H1 (cell line): ENCODE measurements at regions not wholly inside any gene's neighbourhood (a gene's known extent, or its start where the extent isn't known, plus 50 kb on each side); places are given as distances from the start of the nearest gene placed in this dataset.

ENCODE experiments used
- CTCF ChIA-PET: fragments of 300-600 bp; sonication (Branson Sonifier 250); formaldehyde crosslinking; loops from one replicate; lab custom pipeline; 2021; ENCODE audit not compliant: partially characterized antibody; lab: Charles Lee
- POLR2A ChIA-PET: fragments of 300-600 bp; sonication (Branson Sonifier 250); formaldehyde crosslinking; loops from one replicate; lab custom pipeline; 2021; ENCODE audit warnings: inconsistent platforms; ENCODE audit not compliant: partially characterized antibody; lab: Charles Lee
- DNase-seq, 2 experiments: peaks; one replicate each; pipeline versions ENCODE4 v3.0.0 to v3.0.0-alpha.2; 2010 to 2022; ENCODE audit warnings: low spot score in 2 of 2, low read depth in 1 of 2, mixed read lengths in 1 of 2
- FAIRE-seq: peaks from 2 replicates; lab custom pipeline; 2011; peaks lifted over from hg19 to GRCh38; lab: Jason Lieb, UNC
- H2AFZ ChIP-seq: 2 replicates; pipeline ENCODE4 v1.8.1; 2012; ENCODE audit warnings: low read length, inconsistent platforms
- H2AK5ac ChIP-seq: 2 replicates; pipeline ENCODE4 v1.6.1; 2013; ENCODE audit warnings: low read depth, low read length
- H2BK120ac ChIP-seq: replicated peaks from 2 replicates; pipeline ENCODE3; 2013; ENCODE audit warnings: low read depth, low read length, inconsistent platforms
- H2BK12ac ChIP-seq: 2 replicates; pipeline ENCODE4 v1.6.1; 2013; ENCODE audit warnings: low read depth, low read length
- H2BK15ac ChIP-seq: 2 replicates; pipeline ENCODE4 v1.6.1; 2013; ENCODE audit warnings: low read length
- H2BK20ac ChIP-seq: 2 replicates; pipeline ENCODE4 v1.6.1; 2013; ENCODE audit warnings: low read length
- H2BK5ac ChIP-seq: 2 replicates; pipeline ENCODE4 v1.6.1; 2013; ENCODE audit warnings: low read depth, low read length
- H3K14ac ChIP-seq: 2 replicates; pipeline ENCODE4 v1.6.1; 2013; ENCODE audit warnings: inconsistent platforms; ENCODE audit not compliant: insufficient read length
- H3K18ac ChIP-seq: 2 replicates; pipeline ENCODE4 v1.6.1; 2013; ENCODE audit warnings: low read length; ENCODE audit errors: extremely low read depth
- H3K23ac ChIP-seq: 2 replicates; pipeline ENCODE4 v1.6.1; 2013; ENCODE audit warnings: inconsistent platforms; ENCODE audit not compliant: insufficient read length
- H3K23me2 ChIP-seq: 2 replicates; pipeline ENCODE4 v1.6.1; 2013; ENCODE audit warnings: low read depth, low read length
- H3K27ac ChIP-seq: 2 replicates; pipeline ENCODE4 v1.6.1; 2011; ENCODE audit warnings: low read depth, low read length, inconsistent platforms
- H3K27me3 ChIP-seq, 4 experiments: replicated peaks in 1 of 4; 1 replicate in 1 of 4; 2 replicates in 3 of 4; pipeline versions ENCODE4 v1.6.1 to v1.8.1; 2011 to 2013; ENCODE audit warnings: low read length in 3 of 4, mild to moderate bottlenecking in 3 of 4, inconsistent platforms in 2 of 4, mixed read lengths in 2 of 4, moderate library complexity in 1 of 4; ENCODE audit not compliant: control insufficient read depth in 3 of 4, insufficient read depth in 3 of 4; ENCODE audit errors: extremely low read depth in 1 of 4
- H3K36me3 ChIP-seq, 4 experiments: 2 replicates each; pipeline versions ENCODE4 v1.6.1 to v1.8.1; 2011 to 2013; ENCODE audit warnings: mild to moderate bottlenecking in 4 of 4, low read length in 3 of 4, moderate library complexity in 2 of 4, control low read depth in 1 of 4, inconsistent platforms in 1 of 4; ENCODE audit not compliant: insufficient read depth in 4 of 4, control insufficient read depth in 2 of 4
- H3K4ac ChIP-seq: replicated peaks from 2 replicates; pipeline ENCODE3; 2013; ENCODE audit warnings: low read length, low read depth, mixed read lengths, inconsistent platforms; ENCODE audit not compliant: insufficient read length
- H3K4me1 ChIP-seq, 4 experiments: replicated peaks in 1 of 4; 1 replicate in 1 of 4; 2 replicates in 3 of 4; pipeline versions ENCODE4 v1.6.1 to v1.8.1; 2011 to 2013; ENCODE audit warnings: low read length in 3 of 4, inconsistent platforms in 2 of 4, mixed read lengths in 1 of 4; ENCODE audit not compliant: insufficient read depth in 4 of 4, control insufficient read depth in 3 of 4
- H3K4me2 ChIP-seq, 2 experiments: 2 replicates each; pipeline versions ENCODE4 v1.6.1 to v1.8.1; 2011 to 2013; ENCODE audit warnings: low read depth in 2 of 2, low read length in 2 of 2, control low read depth in 1 of 2, inconsistent platforms in 1 of 2, mild to moderate bottlenecking in 1 of 2; ENCODE audit not compliant: insufficient read depth in 1 of 2
- H3K4me3 ChIP-seq, 4 experiments: fragments of 200-600, 300-600 bp in 1 of 4; sonication (generic), shearing (Covaris generic), sonication (Bioruptor Twin) in 1 of 4; 2 replicates each; pipeline versions ENCODE4 v1.5.1 to v1.8.1; 2011 to 2016; ENCODE audit warnings: low read length in 4 of 4, low read depth in 3 of 4, control low read depth in 2 of 4, inconsistent platforms in 2 of 4, mild to moderate bottlenecking in 2 of 4, mixed read lengths in 1 of 4, moderate library complexity in 1 of 4; ENCODE audit not compliant: insufficient read depth in 2 of 4; ENCODE audit errors: extremely low read depth in 1 of 4
- H3K56ac ChIP-seq: replicated peaks from 2 replicates; pipeline ENCODE3; 2013; ENCODE audit warnings: low read depth, mild to moderate bottlenecking, mixed read lengths, low read length, inconsistent platforms; ENCODE audit not compliant: insufficient read length
- H3K79me1 ChIP-seq: 2 replicates; pipeline ENCODE4 v1.6.1; 2013; ENCODE audit warnings: low read depth, low read length, control low read depth
- H3K79me2 ChIP-seq, 2 experiments: 2 replicates each; pipeline versions ENCODE4 v1.6.1 to v1.8.1; 2012 to 2013; ENCODE audit warnings: low read length in 2 of 2, mild to moderate bottlenecking in 2 of 2, inconsistent platforms in 1 of 2; ENCODE audit not compliant: insufficient read depth in 2 of 2, control insufficient read depth in 1 of 2
- H3K9ac ChIP-seq, 4 experiments: replicated peaks in 1 of 4; 1 replicate in 1 of 4; 2 replicates in 3 of 4; pipeline versions ENCODE4 v1.6.1 to v1.8.1; 2011 to 2013; ENCODE audit warnings: low read depth in 3 of 4, low read length in 3 of 4, control low read depth in 2 of 4, mild to moderate bottlenecking in 2 of 4, moderate library complexity in 2 of 4, inconsistent platforms in 1 of 4; ENCODE audit errors: extremely low read depth in 1 of 4
- H3K9me3 ChIP-seq, 2 experiments: 2 replicates each; pipeline versions ENCODE4 v1.6.1 to v1.8.1; 2012 to 2013; ENCODE audit warnings: mild to moderate bottlenecking in 2 of 2, moderate library complexity in 2 of 2, control low read depth in 1 of 2, inconsistent platforms in 1 of 2, low read depth in 1 of 2, low read length in 1 of 2, mixed read lengths in 1 of 2; ENCODE audit not compliant: insufficient read depth in 2 of 2
- H4K20me1 ChIP-seq, 2 experiments: replicated peaks in 1 of 2; 2 replicates each; pipeline versions ENCODE3 to v1.8.1; 2011 to 2013; ENCODE audit warnings: inconsistent platforms in 2 of 2, low read length in 2 of 2, mild to moderate bottlenecking in 1 of 2; ENCODE audit not compliant: insufficient read depth in 2 of 2, control insufficient read depth in 1 of 2
- H4K5ac ChIP-seq: 2 replicates; pipeline ENCODE4 v1.6.1; 2013; ENCODE audit warnings: low read length, low read depth, mixed read lengths, inconsistent platforms; ENCODE audit not compliant: insufficient read length
- H4K8ac ChIP-seq: 2 replicates; pipeline ENCODE4 v1.8.0; 2013; ENCODE audit warnings: mild to moderate bottlenecking, moderate library complexity, low read length, inconsistent platforms; ENCODE audit not compliant: insufficient read depth; ENCODE audit errors: extremely low read depth
- H4K91ac ChIP-seq: replicated peaks from 2 replicates; pipeline ENCODE3; 2013; ENCODE audit warnings: low read length, mixed read lengths, inconsistent platforms; ENCODE audit not compliant: insufficient read length
- ASH2L ChIP-seq: fragments of 200-600, 300-600 bp; sonication (generic); IDR thresholded peaks from one replicate; pipeline ENCODE4 v1.7.1; 2017; ENCODE audit warnings: low read length
- CBX5 ChIP-seq: fragments of 300-800, 300-1000 bp; sonication (generic); IDR thresholded peaks from 2 replicates; pipeline ENCODE4 v1.7.1; 2016; ENCODE audit warnings: antibody characterized with exemption, low read length, low read depth
- CTBP2 ChIP-seq: IDR thresholded peaks from 2 replicates; pipeline ENCODE4 v1.7.0; 2011; ENCODE audit warnings: borderline replicate concordance, mild to moderate bottlenecking, moderate library complexity, mixed read lengths, low read length; ENCODE audit not compliant: insufficient read depth, insufficient read length
- EP300 ChIP-seq, 2 experiments: IDR thresholded peaks; 1 replicate in 1 of 2; 2 replicates in 1 of 2; pipeline ENCODE4 v1.6.1; 2011 to 2012; ENCODE audit warnings: low read depth in 2 of 2, low read length in 2 of 2, mild to moderate bottlenecking in 2 of 2, borderline replicate concordance in 1 of 2, inconsistent platforms in 1 of 2, moderate library complexity in 1 of 2
- EZH2 ChIP-seq: fragments of 200-600 bp; sonication (generic); IDR thresholded peaks from 2 replicates; pipeline ENCODE4 v1.7.1; 2012; ENCODE audit warnings: low read depth, mild to moderate bottlenecking, moderate library complexity, low read length, inconsistent platforms; ENCODE audit not compliant: severe bottlenecking
- HDAC2 ChIP-seq, 2 experiments: fragments of 300-600 bp in 1 of 2; sonication (generic) in 1 of 2; IDR thresholded peaks; 2 replicates each; pipeline ENCODE4 v1.6.1; 2011 to 2012; ENCODE audit warnings: low read depth in 2 of 2, low read length in 2 of 2, mild to moderate bottlenecking in 2 of 2, moderate library complexity in 2 of 2, borderline replicate concordance in 1 of 2, inconsistent platforms in 1 of 2
- SIRT6 ChIP-seq: IDR thresholded peaks from one replicate; pipeline ENCODE4 v1.7.1; 2012; ENCODE audit warnings: low read length, inconsistent platforms
- SRF ChIP-seq: IDR thresholded peaks from 2 replicates; pipeline ENCODE4 v1.6.1; 2011; ENCODE audit warnings: mild to moderate bottlenecking, low read depth, low read length, moderate library complexity
- TAF1 ChIP-seq: IDR thresholded peaks from 2 replicates; pipeline ENCODE4 v1.6.1; 2011; ENCODE audit warnings: mild to moderate bottlenecking, low read depth, low read length
- WGBS, 2 experiments: shearing (Covaris generic) in 1 of 2; methylation state at CpG; one replicate each; pipeline versions ENCODE4 v1.1.6 to v1.1.7; 2013 to 2015; ENCODE audit warnings: low lambda C conversion rate in 2 of 2, mixed read lengths in 2 of 2, inconsistent platforms in 1 of 2, low coverage in 1 of 2, missing lambda C conversion rate in 1 of 2; ENCODE audit not compliant: insufficient replicate concordance in 2 of 2, insufficient coverage in 1 of 2, insufficient read length in 1 of 2; ENCODE audit errors: extremely low coverage in 1 of 2, missing lambda C conversion rate in 1 of 2; 5-methylcytosine and 5-hydroxymethylcytosine counted together
- TF ChIP-seq, protein P1 (sequence below): IDR thresholded peaks from 2 replicates; pipeline ENCODE4 v1.6.1; 2011; ENCODE audit warnings: low read length, improper control_type of control experiment

DNA sequence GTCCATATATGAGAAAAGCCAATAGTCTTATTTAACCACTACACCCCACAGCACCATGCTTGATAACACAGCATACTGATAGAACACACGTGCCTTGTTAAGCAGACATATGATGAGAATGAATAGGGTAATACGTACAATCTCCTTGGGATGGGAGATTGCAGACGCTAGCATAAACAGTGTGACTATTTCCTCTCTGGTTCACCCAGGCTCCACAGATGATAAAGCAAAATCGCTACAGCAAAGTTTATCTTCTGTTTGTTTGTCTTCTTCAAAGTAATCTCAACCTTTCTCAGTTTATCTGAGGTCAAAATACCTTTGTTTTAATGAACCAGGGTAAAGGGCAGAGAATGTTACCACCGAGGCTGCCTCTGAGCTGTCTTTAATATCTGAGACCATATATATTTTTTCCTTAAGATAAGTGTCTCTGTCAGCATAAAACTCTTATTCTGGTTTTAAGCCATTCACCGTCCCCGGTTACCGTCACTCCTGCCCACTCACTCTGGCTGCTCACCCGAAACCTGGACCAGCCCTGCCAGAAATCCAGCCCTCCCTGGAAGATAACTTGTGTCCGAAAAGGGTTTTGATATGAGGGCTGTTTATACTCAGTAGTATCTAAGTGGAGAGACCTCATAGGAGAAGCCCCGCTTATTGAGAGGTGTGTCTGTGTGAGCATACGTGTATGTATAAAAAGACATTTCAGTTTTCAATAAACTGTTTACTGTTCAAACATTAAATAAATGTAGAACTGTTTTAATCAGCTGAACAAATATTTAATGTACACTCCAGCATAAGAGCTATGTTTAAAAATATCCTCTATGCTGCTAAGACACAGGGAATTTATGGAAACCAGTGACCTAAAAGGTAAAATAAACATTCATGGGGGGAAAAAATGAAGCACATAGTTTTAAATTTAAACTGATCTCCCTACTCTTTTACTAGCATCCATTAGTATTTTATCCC, 465.4 kb downstream of the RASEF start:
- Histone ChIP-seq H3K27me3 (no peaks in the 10 kb centered on the region), H3K36me3 (no peaks in the 10 kb centered on the region), H3K27ac (no peak overlapping the region), H3K23me2 (no peaks in the 10 kb centered on the region; the same call in 1 of the 2 replicates), H3K4me2 (no peak overlapping the region), H4K20me1 (no peaks in the 10 kb centered on the region), H3K23ac (no peak overlapping the region), H2BK5ac (no peak overlapping the region), H2BK15ac (no peak overlapping the region), H3K18ac (no peak overlapping the region), H3K14ac (no peak overlapping the region), H3K9ac (no peak overlapping the region), H3K4me1 (no peaks in the 10 kb centered on the region), H4K91ac (no peak overlapping the region), H3K9me3 (no peaks in the 10 kb centered on the region), H3K56ac (no peak overlapping the region), H3K79me2 (no peaks in the 10 kb centered on the region), H4K5ac (no peak overlapping the region), H2BK12ac (no peak overlapping the region), H3K4ac (no peak overlapping the region), H2AK5ac (no peak overlapping the region), H2BK120ac (no peak overlapping the region), H2BK20ac (no peak overlapping the region), H3K79me1 (no peaks in the 10 kb centered on the region; the same call in 1 of the 2 replicates), H2AFZ (no peak overlapping the region), H3K4me3 (no peak overlapping the region), H4K8ac (no peak overlapping the region)
- FAIRE-seq (no peak), DNase-seq (no peak)
- POLR2A ChIA-PET: no interaction called here
- TF ChIP-seq CBX5: no peak
- no peak for TF ChIP-seq EZH2
- TF ChIP-seq HDAC2 (IDR thresholded peaks at IDR 0.05; ENCODE audit: borderline replicate concordance in 1 of 2, low read depth in 2 of 2, low read length in 2 of 2): no peak
- TF ChIP-seq ASH2L: no peak
- no peak for TF ChIP-seq SIRT6
- no peak for TF ChIP-seq TAF1
- TF ChIP-seq SRF: no peak
- TF ChIP-seq, protein P1, sequence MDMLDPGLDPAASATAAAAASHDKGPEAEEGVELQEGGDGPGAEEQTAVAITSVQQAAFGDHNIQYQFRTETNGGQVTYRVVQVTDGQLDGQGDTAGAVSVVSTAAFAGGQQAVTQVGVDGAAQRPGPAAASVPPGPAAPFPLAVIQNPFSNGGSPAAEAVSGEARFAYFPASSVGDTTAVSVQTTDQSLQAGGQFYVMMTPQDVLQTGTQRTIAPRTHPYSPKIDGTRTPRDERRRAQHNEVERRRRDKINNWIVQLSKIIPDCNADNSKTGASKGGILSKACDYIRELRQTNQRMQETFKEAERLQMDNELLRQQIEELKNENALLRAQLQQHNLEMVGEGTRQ: no peak
- no peak for TF ChIP-seq EP300 (IDR thresholded peaks at IDR 0.05; ENCODE audit: borderline replicate concordance in 1 of 2, low read depth in 2 of 2, low read length in 2 of 2)
- TF ChIP-seq CTBP2: no peak
- CTCF ChIA-PET: interaction anchor here (0.6 to 1.3 kb wide), 3 partner anchors 9 to 851 kb away, joined by 3 to 8 read pairs (median 3); no protein-coding TSS in a partner anchor
- WGBS, 2 experiments: 89% methylated on average over 12 of the region's 12 CpGs; no CpG with 5 or more reads in 1 of the 2 experiments
